WI38 (cell line): ENCODE measurements at regions not wholly inside any gene's neighbourhood (a gene's known extent, or its start where the extent isn't known, plus 50 kb on each side); places are given as distances from the start of the nearest gene placed in this dataset.

Source experiments
- H3K4me3 ChIP-seq: 2 replicates; pipeline ENCODE4 v1.5.1; 2011; ENCODE audit warnings: low read depth, mild to moderate bottlenecking, control low read depth, low read length
- CTCF ChIP-seq: IDR thresholded peaks from 2 replicates; pipeline ENCODE4 v1.5.1; 2012; ENCODE audit warnings: low read depth, mild to moderate bottlenecking, control low read depth, low read length

DNA sequence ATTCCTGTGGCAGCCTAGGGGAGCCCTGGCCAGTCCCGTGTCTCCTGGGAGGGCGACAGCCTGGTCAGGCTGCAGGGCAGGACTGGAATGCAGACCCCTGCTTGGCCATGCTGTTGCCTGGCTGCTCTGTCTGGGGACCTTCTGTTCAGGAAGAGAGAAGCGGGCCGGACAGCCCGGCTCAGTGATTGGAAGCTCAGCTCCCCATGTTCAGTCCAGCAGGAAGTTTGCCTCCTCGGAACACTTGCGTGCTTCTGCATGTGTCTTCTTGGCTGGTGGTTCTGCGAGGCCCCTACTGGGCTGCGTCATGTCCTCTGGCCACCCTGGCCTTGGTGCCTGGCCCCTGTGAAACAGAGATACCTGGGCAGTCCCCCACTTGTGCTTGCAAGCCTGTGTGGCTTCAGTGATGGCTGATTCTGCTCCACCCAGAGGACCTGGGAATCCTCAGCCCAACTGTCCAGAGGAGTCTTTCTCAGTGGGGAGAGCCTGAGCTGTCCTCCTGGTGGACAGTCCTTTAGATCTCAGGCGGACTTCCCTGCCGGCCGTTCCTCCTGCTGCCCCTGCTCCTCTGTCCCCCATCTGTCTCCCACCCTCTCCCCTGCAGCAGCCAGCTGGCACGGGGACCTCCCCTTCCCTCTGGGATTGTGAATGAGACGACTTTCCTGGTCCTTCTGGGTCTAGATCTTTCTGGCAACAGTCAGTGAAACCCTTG lies 279.5 kb downstream of the SEC14L1 start:
- no peak for TF ChIP-seq CTCF
- H3K4me3 ChIP-seq: no peak overlapping the region

GRCh38 chr17:77420804-77421629 lies 280.2 kb downstream of the SEC14L1 start:
- H3K4me3 ChIP-seq: peak overlapping the region; percentile 26; the same call in 1 of the 2 replicates
- no peak for TF ChIP-seq CTCF

DNA sequence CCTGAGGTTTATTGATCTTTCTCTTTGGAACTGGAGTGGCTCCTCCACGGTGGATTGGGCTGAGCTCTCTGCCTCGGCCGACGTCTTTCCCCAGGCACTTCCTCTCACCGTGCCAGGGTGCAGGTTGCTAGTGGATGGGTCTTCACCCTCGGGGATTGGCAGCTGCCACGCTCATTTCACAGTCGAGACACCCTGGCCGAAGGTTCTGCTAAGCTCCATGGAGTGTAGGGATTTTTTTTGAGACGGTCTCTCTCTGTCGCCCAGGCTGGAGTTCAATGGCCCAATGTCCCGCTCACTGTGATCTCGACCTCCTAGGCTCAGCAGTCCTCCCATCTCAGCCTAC lies 280.8 kb downstream of the SEC14L1 start:
- H3K4me3 ChIP-seq: no peak overlapping the region
- TF ChIP-seq CTCF: no peak

DNA sequence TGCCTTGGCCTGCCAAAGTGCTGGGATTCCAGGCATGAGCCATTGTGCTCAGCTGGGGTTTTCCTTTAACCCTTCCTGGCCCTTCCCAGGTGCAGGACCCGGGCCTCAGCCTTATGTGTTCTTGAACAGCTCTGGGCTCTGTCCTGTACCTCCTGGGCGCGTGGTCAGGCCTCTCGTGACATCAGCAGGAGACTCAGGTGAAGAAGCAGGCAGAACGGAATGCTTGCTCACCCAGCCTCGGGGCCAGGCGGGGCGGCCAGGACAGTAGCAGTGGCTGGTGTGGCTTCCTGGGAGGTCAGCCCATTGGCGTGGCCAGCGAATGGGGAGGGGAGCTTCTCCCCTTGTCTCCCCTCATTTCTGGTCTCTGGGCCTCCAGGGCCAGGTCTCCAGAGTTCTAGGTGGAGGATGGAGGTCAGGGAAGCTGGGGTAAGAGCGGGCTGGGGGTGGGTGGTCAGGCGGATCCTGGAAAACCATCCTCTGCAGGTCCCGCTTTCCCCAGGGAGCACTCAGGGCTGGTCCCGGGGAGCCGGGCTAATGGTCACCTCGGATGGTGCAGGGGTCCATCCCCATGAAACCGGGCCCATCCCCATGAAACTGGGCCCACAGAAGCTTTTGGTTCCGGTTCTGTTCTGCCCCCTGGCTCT lies 281.5 kb downstream of the SEC14L1 start:
- no peak overlapping the region for H3K4me3 ChIP-seq
- no peak for TF ChIP-seq CTCF

DNA sequence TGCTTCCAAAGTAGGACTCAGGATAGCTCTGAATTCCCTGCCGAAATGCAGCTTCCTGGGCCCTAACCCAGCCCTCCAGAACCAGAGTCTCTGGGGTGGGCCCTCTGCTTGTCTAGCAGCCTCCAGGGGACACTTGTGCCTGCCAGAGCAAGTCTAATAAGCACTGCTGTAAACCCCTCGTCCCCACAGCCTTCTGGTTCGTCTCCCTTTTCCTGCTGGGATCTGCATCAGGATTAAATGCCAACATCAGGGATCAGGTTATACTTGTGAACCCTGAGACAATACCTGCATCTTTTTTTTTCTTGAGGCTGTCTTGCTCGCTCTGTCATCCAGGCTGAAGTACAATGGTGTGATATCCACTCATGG lies 282.0 kb downstream of the SEC14L1 start:
- H3K4me3 ChIP-seq: no peak overlapping the region
- TF ChIP-seq CTCF: no peak

- H3K4me3 ChIP-seq: 0 out of 2 replicates have a peak overlapping the region, but pooled peaks have one; percentile 8
- TF ChIP-seq CTCF: no peak
Measured at GRCh38 chr17:77423589-77424451, 283.1 kb downstream of the SEC14L1 start.
